Thoracic aorta (tissue), 2 donors: ENCODE measurements at regions not wholly inside any gene's neighbourhood (a gene's known extent, or its start where the extent isn't known, plus 50 kb on each side); places are given as distances from the start of the nearest gene placed in this dataset.

Experiments
- ATAC-seq: fragments of 150-250 bp; one replicate; pipeline ENCODE4 v1.8.0; 2017; ENCODE audit warnings: low read depth; ENCODE audit not compliant: insufficient number of reproducible peaks, low FRiP score
- DNase-seq: peaks from one replicate; pipeline ENCODE4 v3.0.0-alpha.2; 2020; ENCODE audit warnings: low spot score
- H3K27ac ChIP-seq, 2 donors: fragments of 200-600 bp; sonication (generic); 1 replicate in 1 of 2; 2 replicates in 1 of 2; pipeline ENCODE4 v1.5.1; 2016; ENCODE audit warnings: mild to moderate bottlenecking in 2 of 2, moderate library complexity in 2 of 2
- H3K27me3 ChIP-seq: fragments of 200-600 bp; sonication (generic); replicated peaks from 2 replicates; pipeline ENCODE4 v1.6.0; 2016; ENCODE audit warnings: mild to moderate bottlenecking; ENCODE audit not compliant: insufficient read depth
- H3K36me3 ChIP-seq: fragments of 200-600 bp; sonication (generic); one replicate; pipeline ENCODE4 v1.5.1; 2016
- H3K4me1 ChIP-seq, 2 donors: fragments of 200-600 bp; sonication (generic); 1 replicate in 1 of 2; 2 replicates in 1 of 2; pipeline versions ENCODE4 v1.5.1 to v1.6.0; 2016; ENCODE audit warnings: low read depth in 2 of 2, mild to moderate bottlenecking in 1 of 2; ENCODE audit not compliant: control insufficient read depth in 1 of 2
- H3K4me3 ChIP-seq: fragments of 200-600 bp; sonication (generic); 2 replicates; pipeline ENCODE4 v1.5.1; 2016; ENCODE audit warnings: mild to moderate bottlenecking
- H3K9me3 ChIP-seq: fragments of 200-600 bp; sonication (generic); 2 replicates; pipeline ENCODE4 v1.5.1; 2016
- TF ChIP-seq, protein P1 (sequence below): fragments of 200-600 bp; sonication (generic); IDR thresholded peaks from one replicate; pipeline ENCODE4 v1.5.1; 2019; ENCODE audit warnings: antibody characterized with exemption

DNA sequence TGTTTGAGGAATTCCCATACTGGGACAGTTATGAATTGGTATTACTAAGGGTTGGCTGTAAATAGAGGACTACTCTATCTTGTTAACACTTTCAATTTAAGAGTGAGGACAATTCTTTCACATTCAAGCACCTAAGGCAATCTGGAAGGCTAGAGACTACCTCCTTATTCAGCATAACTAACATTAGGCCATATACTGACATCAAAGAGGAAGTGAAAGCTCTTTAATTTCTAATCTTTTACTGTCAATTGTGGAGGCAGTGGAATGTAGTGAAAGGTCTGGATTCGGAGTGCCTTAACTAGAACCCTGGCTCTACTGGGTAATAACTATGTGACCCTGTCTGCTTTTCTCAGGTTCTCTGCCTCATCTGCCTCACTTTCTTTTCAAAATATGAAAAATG lies 134.0 kb downstream of the UFM1 start:
- no peak overlapping the region for H3K27ac ChIP-seq
- H3K9me3 ChIP-seq: no peaks in the 10 kb centered on the region
- DNase-seq: no peak
- no peak for ATAC-seq
- H3K4me3 ChIP-seq: no peak overlapping the region
- TF ChIP-seq, protein P1, sequence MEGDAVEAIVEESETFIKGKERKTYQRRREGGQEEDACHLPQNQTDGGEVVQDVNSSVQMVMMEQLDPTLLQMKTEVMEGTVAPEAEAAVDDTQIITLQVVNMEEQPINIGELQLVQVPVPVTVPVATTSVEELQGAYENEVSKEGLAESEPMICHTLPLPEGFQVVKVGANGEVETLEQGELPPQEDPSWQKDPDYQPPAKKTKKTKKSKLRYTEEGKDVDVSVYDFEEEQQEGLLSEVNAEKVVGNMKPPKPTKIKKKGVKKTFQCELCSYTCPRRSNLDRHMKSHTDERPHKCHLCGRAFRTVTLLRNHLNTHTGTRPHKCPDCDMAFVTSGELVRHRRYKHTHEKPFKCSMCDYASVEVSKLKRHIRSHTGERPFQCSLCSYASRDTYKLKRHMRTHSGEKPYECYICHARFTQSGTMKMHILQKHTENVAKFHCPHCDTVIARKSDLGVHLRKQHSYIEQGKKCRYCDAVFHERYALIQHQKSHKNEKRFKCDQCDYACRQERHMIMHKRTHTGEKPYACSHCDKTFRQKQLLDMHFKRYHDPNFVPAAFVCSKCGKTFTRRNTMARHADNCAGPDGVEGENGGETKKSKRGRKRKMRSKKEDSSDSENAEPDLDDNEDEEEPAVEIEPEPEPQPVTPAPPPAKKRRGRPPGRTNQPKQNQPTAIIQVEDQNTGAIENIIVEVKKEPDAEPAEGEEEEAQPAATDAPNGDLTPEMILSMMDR: no peak
- H3K36me3 ChIP-seq: no peaks in the 10 kb centered on the region
- H3K4me1 ChIP-seq: no peaks in the 10 kb centered on the region
- H3K27me3 ChIP-seq: no peaks in the 10 kb centered on the region

DNA sequence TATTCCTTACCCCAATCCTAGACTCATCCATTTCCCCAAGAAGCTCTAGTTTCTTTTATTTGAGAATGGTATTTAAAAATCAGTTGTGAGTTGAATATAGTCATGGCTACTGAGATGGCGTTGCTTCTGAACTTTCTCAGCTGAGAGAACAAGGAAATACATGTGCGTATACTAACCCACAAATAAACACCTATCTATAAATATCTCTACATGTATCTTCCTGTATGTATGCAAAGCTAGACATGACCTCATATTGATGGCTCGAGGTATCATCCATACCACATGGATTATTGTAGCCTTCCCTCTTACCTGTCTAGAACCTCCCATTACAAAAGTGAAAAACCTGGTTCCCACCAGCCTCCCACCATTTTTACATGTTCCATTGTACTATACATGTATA lies 141.0 kb downstream of the UFM1 start:
- no peaks in the 10 kb centered on the region for H3K9me3 ChIP-seq
- no peak overlapping the region for H3K4me3 ChIP-seq
- ATAC-seq: no peak
- TF ChIP-seq, protein P1: no peak
- no peak for DNase-seq
- H3K27me3 ChIP-seq: no peaks in the 10 kb centered on the region
- H3K36me3 ChIP-seq: no peaks in the 10 kb centered on the region
- no peak overlapping the region for H3K27ac ChIP-seq
- H3K4me1 ChIP-seq: no peaks in the 10 kb centered on the region

GRCh38 chr13:38494445-38494844 lies 144.8 kb downstream of the UFM1 start:
- TF ChIP-seq, protein P1: no peak
- no peaks in the 10 kb centered on the region for H3K27me3 ChIP-seq
- ATAC-seq (no peak), DNase-seq (no peak)
- no peaks in the 10 kb centered on the region for H3K36me3 ChIP-seq
- H3K4me3 ChIP-seq: no peak overlapping the region
- H3K4me1 ChIP-seq: no peaks in the 10 kb centered on the region
- H3K27ac ChIP-seq: no peak overlapping the region
- no peaks in the 10 kb centered on the region for H3K9me3 ChIP-seq

DNA sequence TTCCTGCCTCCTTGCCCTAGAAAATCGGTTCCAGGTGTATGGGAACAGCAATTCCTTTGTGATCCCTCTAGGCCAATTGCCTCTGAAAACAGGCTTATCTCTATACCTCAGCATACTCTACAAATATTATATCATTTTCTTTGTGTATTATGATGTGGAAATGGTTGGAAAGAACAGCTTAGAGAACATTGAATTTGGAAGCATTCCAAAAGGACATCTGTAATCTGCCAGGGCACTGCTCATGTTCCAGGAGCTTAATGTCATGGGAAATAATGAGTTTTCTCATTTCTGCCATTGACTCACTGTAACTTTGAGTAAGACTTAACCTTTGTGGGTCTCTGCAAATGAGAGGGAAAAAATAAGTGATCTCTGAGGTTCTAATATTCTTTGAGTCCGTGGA lies 147.3 kb downstream of the UFM1 start:
- H3K27me3 ChIP-seq: no peaks in the 10 kb centered on the region

GRCh38 chr13:38498271-38498670 lies 148.6 kb downstream of the UFM1 start:
- ATAC-seq: no peak
- H3K36me3 ChIP-seq: no peaks in the 10 kb centered on the region
- H3K9me3 ChIP-seq: no peaks in the 10 kb centered on the region
- DNase-seq: no peak
- H3K27ac ChIP-seq: no peak overlapping the region
- no peaks in the 10 kb centered on the region for H3K4me1 ChIP-seq
- no peaks in the 10 kb centered on the region for H3K27me3 ChIP-seq
- TF ChIP-seq, protein P1: no peak
- no peak overlapping the region for H3K4me3 ChIP-seq

More for the DNA sequence above, 147.3 kb downstream of the UFM1 start:
- no peaks in the 10 kb centered on the region for H3K9me3 ChIP-seq
- H3K4me3 ChIP-seq: no peak overlapping the region
- no peak overlapping the region for H3K27ac ChIP-seq
- H3K4me1 ChIP-seq: no peaks in the 10 kb centered on the region
- H3K36me3 ChIP-seq: no peaks in the 10 kb centered on the region
- no peak for DNase-seq
- TF ChIP-seq, protein P1: no peak
- ATAC-seq: no peak
